Type B pancreatic cell (in vitro differentiated cells): ENCODE measurements at regions not wholly inside any gene's neighbourhood (a gene's known extent, or its start where the extent isn't known, plus 50 kb on each side); places are given as distances from the start of the nearest gene placed in this dataset.

ENCODE experiments used
- DNase-seq: peaks from one replicate; pipeline ENCODE4 v3.0.0; 2021; ENCODE audit warnings: mixed read lengths; ENCODE audit not compliant: unreplicated experiment; ENCODE audit errors: extremely low spot score
- H3K27ac Mint-ChIP-seq: 2 replicates; pipeline ENCODE4 v1.8.0; 2021; ENCODE audit warnings: mild to moderate bottlenecking, mixed read lengths
- H3K27me3 Mint-ChIP-seq: 2 replicates; pipeline ENCODE4 v1.8.0; 2021; ENCODE audit warnings: mixed read lengths
- H3K36me3 Mint-ChIP-seq: 2 replicates; pipeline ENCODE4 v1.8.0; 2021; ENCODE audit warnings: mixed read lengths
- H3K4me1 Mint-ChIP-seq: one replicate; pipeline ENCODE4 v1.8.0; 2021; ENCODE audit warnings: mixed read lengths; ENCODE audit not compliant: unreplicated experiment
- H3K4me3 Mint-ChIP-seq: 2 replicates; pipeline ENCODE4 v1.8.0; 2021; ENCODE audit warnings: mild to moderate bottlenecking, mixed read lengths
- H3K9me3 Mint-ChIP-seq: 2 replicates; pipeline ENCODE4 v1.8.0; 2021; ENCODE audit warnings: mixed read lengths
- CTCF ChIP-seq: fragments of 200-600 bp; sonication (generic); conservative IDR thresholded peaks from 2 replicates; pipeline ENCODE4 v1.5.0; 2021; ENCODE audit warnings: antibody characterized with exemption, mild to moderate bottlenecking

GRCh38 chr17:71402007-71402406 lies 718.8 kb upstream of the SOX9 start:
- DNase-seq = no peak
- Mint-ChIP-seq H3K27ac (no peak overlapping the region), H3K4me3 (no peak overlapping the region), H3K4me1 (peaks cover 22% of the 10 kb centered on the region), H3K36me3 (no peaks in the 10 kb centered on the region), H3K9me3 (no peaks in the 10 kb centered on the region), H3K27me3 (peaks cover 10% of the 10 kb centered on the region)
- TF ChIP-seq CTCF = no peak

GRCh38 chr17:71402661-71403141 lies 718.1 kb upstream of the SOX9 start:
- DNase-seq = no peak
- no peak overlapping the region for H3K27ac Mint-ChIP-seq

GRCh38 chr17:71405101-71405500 lies 715.7 kb upstream of the SOX9 start:
- Mint-ChIP-seq H3K27ac (no peak overlapping the region), H3K27me3 (peaks cover 6% of the 10 kb centered on the region), H3K4me3 (no peak overlapping the region), H3K4me1 (peaks cover 7% of the 10 kb centered on the region), H3K36me3 (no peaks in the 10 kb centered on the region), H3K9me3 (no peaks in the 10 kb centered on the region)
- no peak for DNase-seq
- no peak for TF ChIP-seq CTCF

More at GRCh38 chr17:71402661-71403141, 718.1 kb upstream of the SOX9 start:
- Mint-ChIP-seq H3K9me3 (no peaks in the 10 kb centered on the region), H3K4me3 (no peak overlapping the region), H3K27me3 (peaks cover 10% of the 10 kb centered on the region), H3K4me1 (peaks cover 22% of the 10 kb centered on the region), H3K36me3 (no peaks in the 10 kb centered on the region)
- TF ChIP-seq CTCF = no peak

- Mint-ChIP-seq H3K27me3 (no peaks in the 10 kb centered on the region), H3K36me3 (no peaks in the 10 kb centered on the region), H3K27ac (no peak overlapping the region), H3K4me1 (peaks cover 2% of the 10 kb centered on the region), H3K9me3 (no peaks in the 10 kb centered on the region), H3K4me3 (no peak overlapping the region)
- no peak for DNase-seq
- TF ChIP-seq CTCF = no peak
These were observed 712.8 kb upstream of the SOX9 start for GRCh38 chr17:71407981-71408380.

- no peaks in the 10 kb centered on the region for H3K27me3 Mint-ChIP-seq
These were observed 711.7 kb upstream of the SOX9 start for GRCh38 chr17:71409137-71409536.

More at GRCh38 chr17:71409137-71409536, 711.7 kb upstream of the SOX9 start:
- Mint-ChIP-seq H3K4me1 (no peaks in the 10 kb centered on the region), H3K4me3 (no peak overlapping the region), H3K9me3 (no peaks in the 10 kb centered on the region), H3K27ac (no peak overlapping the region), H3K36me3 (no peaks in the 10 kb centered on the region)
- no peak for DNase-seq
- TF ChIP-seq CTCF = no peak
